ENCODE measurements at regions not wholly inside any gene's neighbourhood (a gene's known extent, or its start where the extent isn't known, plus 50 kb on each side); places are given as distances from the start of the nearest gene placed in this dataset.

DNA sequence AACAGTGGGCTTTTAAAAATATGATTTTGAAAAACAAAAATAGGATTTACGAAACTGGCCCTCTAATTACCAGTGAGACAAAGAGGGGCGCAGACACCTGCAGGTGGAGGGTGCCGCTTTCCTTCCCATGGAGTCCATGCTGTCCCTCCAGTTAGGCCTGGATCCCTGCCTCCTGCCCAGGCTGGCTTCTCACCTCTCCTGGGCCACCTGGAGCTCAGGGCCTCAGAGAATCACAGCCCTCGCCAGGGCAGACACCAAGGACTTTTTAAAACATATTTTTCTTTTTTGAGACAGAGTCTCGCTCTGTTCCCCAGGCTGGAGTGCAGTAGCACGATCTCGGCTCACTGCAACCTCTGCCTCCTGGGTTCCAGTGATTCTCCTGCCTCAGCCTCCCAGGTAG lies 1437.2 kb downstream of the TBC1D22A start:
- ATAC-seq = no peak
- no peak for TF ChIP-seq POU6F1 (CRISPR knock-in tag; IDR thresholded peaks at IDR 0.05; ENCODE audit: borderline replicate concordance, low read depth)
- no peak for TF ChIP-seq ZNF565 (CRISPR knock-in tag; conservative IDR thresholded peaks at IDR 0.05; ENCODE audit: low read depth)
- TF ChIP-seq, protein P1, sequence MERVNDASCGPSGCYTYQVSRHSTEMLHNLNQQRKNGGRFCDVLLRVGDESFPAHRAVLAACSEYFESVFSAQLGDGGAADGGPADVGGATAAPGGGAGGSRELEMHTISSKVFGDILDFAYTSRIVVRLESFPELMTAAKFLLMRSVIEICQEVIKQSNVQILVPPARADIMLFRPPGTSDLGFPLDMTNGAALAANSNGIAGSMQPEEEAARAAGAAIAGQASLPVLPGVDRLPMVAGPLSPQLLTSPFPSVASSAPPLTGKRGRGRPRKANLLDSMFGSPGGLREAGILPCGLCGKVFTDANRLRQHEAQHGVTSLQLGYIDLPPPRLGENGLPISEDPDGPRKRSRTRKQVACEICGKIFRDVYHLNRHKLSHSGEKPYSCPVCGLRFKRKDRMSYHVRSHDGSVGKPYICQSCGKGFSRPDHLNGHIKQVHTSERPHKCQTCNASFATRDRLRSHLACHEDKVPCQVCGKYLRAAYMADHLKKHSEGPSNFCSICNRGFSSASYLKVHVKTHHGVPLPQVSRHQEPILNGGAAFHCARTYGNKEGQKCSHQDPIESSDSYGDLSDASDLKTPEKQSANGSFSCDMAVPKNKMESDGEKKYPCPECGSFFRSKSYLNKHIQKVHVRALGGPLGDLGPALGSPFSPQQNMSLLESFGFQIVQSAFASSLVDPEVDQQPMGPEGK (CRISPR knock-in tag; IDR thresholded peaks at IDR 0.05; ENCODE audit: borderline replicate concordance) = no peak
- no peak for TF ChIP-seq TCF4 (CRISPR knock-in tag; IDR thresholded peaks at IDR 0.05; ENCODE audit: borderline replicate concordance)
- TF ChIP-seq ZNF70 (CRISPR knock-in tag; IDR thresholded peaks at IDR 0.05) = no peak
- TF ChIP-seq SNAI2 (CRISPR knock-in tag; IDR thresholded peaks at IDR 0.05) = no peak
- TF ChIP-seq, protein P2, sequence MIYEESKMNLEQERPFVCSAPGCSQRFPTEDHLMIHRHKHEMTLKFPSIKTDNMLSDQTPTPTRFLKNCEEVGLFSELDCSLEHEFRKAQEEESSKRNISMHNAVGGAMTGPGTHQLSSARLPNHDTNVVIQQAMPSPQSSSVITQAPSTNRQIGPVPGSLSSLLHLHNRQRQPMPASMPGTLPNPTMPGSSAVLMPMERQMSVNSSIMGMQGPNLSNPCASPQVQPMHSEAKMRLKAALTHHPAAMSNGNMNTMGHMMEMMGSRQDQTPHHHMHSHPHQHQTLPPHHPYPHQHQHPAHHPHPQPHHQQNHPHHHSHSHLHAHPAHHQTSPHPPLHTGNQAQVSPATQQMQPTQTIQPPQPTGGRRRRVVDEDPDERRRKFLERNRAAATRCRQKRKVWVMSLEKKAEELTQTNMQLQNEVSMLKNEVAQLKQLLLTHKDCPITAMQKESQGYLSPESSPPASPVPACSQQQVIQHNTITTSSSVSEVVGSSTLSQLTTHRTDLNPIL (CRISPR knock-in tag; IDR thresholded peaks at IDR 0.05; ENCODE audit: low read depth) = no peak
- TF ChIP-seq RARB (CRISPR knock-in tag; IDR thresholded peaks at IDR 0.05) = no peak
- no peak for TF ChIP-seq OSR1 (CRISPR knock-in tag; IDR thresholded peaks at IDR 0.05)
- no peak for TF ChIP-seq ZC3H10 (CRISPR knock-in tag; IDR thresholded peaks at IDR 0.05)
- TF ChIP-seq GLIS3 (CRISPR knock-in tag; IDR thresholded peaks at IDR 0.05) = no peak
- no peak for TF ChIP-seq ARNTL (CRISPR knock-in tag; IDR thresholded peaks at IDR 0.05; ENCODE audit: borderline replicate concordance, low read depth)
- TF ChIP-seq ESRRG (CRISPR knock-in tag; IDR thresholded peaks at IDR 0.05) = no peak
- TF ChIP-seq ZFP30 (CRISPR knock-in tag; IDR thresholded peaks at IDR 0.05) = no peak
- TF ChIP-seq TOX (CRISPR knock-in tag; IDR thresholded peaks at IDR 0.05; ENCODE audit: borderline replicate concordance) = no peak
- TF ChIP-seq ZFP3 (CRISPR knock-in tag; IDR thresholded peaks at IDR 0.05) = no peak

DNA sequence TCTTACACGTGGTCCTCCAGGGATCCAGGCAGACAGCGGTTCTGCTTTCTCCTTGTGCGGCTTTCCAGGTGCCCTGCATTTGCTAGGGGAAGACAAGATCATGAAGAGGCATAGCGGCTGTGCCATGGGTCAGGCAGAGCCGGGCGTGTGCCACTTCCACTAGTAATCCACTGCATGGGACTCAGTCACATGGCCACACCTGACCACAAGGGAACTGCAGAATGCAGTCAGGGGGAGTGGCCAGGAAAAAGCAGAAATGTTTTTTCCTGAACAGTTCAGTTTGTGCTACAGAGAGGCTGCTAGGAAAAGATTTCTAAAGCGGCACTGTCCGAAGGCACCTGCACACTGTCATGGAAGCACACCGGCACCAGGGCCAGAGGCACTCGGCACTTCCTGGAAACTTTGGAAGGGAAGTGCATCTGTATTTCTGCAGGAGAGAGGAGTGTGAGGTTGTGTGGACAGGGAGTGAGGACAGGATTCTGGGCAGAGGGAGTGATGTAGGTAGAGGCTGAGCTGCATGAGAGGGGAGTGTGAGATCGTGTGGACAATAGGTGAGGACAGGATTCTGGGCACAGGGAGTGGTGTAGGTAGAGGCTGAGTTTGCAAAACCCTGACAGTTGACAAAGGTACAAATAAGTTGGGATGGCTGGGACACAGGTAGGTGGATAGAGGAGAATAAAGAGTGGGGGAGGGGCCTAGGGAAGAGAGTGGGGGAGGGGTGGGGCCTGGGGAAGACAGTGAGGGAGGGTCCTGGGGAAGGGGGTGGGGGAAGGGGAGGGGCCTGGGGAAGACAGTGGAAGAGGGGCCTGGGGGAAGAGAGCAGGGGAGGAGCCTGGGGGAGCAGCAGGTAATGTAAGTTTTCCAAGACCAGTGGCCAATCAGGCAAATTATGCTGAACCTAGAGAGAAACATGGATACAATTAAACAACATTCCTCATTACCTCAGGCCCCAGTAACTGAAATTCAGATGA lies 1436.3 kb downstream of the TBC1D22A start:
- ATAC-seq = no peak
- TF ChIP-seq BACH2 (CRISPR knock-in tag; IDR thresholded peaks at IDR 0.05; ENCODE audit: borderline replicate concordance) (no peak), ZFP3 (CRISPR knock-in tag; IDR thresholded peaks at IDR 0.05) (no peak), ZNF8 (CRISPR knock-in tag; IDR thresholded peaks at IDR 0.05) (no peak), ZNF565 (CRISPR knock-in tag; conservative IDR thresholded peaks at IDR 0.05; ENCODE audit: low read depth) (no peak), GLIS3 (CRISPR knock-in tag; IDR thresholded peaks at IDR 0.05) (no peak), ISL1 (CRISPR knock-in tag; IDR thresholded peaks at IDR 0.05) (no peak), POU6F1 (CRISPR knock-in tag; IDR thresholded peaks at IDR 0.05; ENCODE audit: borderline replicate concordance, low read depth) (no peak), PPARA (CRISPR knock-in tag; IDR thresholded peaks at IDR 0.05; ENCODE audit: borderline replicate concordance) (no peak)
- TF ChIP-seq, protein P1 (CRISPR knock-in tag; IDR thresholded peaks at IDR 0.05; ENCODE audit: borderline replicate concordance) = no peak
- TF ChIP-seq, protein P2 (CRISPR knock-in tag; IDR thresholded peaks at IDR 0.05; ENCODE audit: low read depth) = no peak

Measured in SK-N-SH treated with all-trans-retinoic acid at 6 μM for 48 hours (cell line).